ENCODE measurements at regions not wholly inside any gene's neighbourhood (a gene's known extent, or its start where the extent isn't known, plus 50 kb on each side); places are given as distances from the start of the nearest gene placed in this dataset.
"Not testable (repeated sequence)": the region's sequence is repeated elsewhere in the genome, so short reads cannot be mapped to it uniquely, and the experiment has no call there.

DNA sequence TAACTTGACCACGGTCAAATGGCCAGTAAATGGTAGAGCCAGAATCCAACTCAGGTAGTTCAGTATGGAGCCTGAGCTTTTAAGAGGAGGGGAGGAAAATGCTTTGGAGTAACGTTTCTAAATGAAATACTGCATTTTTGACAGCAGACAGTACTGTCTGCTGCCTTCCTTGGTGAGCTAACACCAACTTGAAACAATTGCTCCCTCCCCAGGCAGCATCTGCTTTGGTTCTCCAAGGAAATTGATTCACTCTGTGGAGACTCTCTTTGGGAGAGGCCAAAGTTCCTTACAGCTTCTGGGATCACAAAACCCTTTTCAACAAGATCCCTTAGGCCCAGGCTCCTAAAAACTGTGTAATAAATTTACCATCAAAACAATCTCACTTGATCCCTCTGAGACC is 75.2 kb upstream of the SSBP2 start:
- Histone ChIP-seq H3K9me3 (ENCODE audit: control extremely low read depth in 1 of 5, control insufficient read depth in 4 of 5, insufficient read depth in 2 of 5, low read depth in 1 of 5, low read length in 4 of 5) (no peaks in the 10 kb centered on the region), H3K27me3 (replicated peaks in 2 of 5; ENCODE audit: control insufficient read depth in 4 of 5, insufficient read depth in 5 of 5, low read length in 4 of 5) (no peaks in the 10 kb centered on the region), H3K4me1 (ENCODE audit: control extremely low read depth in 1 of 4, control insufficient read depth in 4 of 4, insufficient read depth in 4 of 4, low read length in 3 of 4) (peaks cover 6 to 49% (median 23%) of the 10 kb centered on the region in 4 experiments), H3K27ac (ENCODE audit: insufficient read depth in 1 of 2, low read depth in 1 of 2, low read length in 2 of 2, poor library complexity in 1 of 2, severe bottlenecking in 2 of 2) (no peak overlapping the region), H3K4me3 (ENCODE audit: control insufficient read depth in 1 of 7, extremely low read depth in 1 of 7, insufficient read depth in 4 of 7, low read depth in 2 of 7, low read length in 6 of 7) (no peak overlapping the region), H3K36me3 (ENCODE audit: control insufficient read depth in 4 of 4, insufficient read depth in 4 of 4, low read length in 3 of 4) (no peaks in the 10 kb centered on the region)
- DNase-seq, result no peak
- POLR2A ChIA-PET, result no interaction called here
- 86% methylated on average over 1 of the region's 2 CpGs for WGBS (ENCODE audit: insufficient coverage)
- CTCF ChIA-PET, result interaction anchor here (0.9 to 1.7 kb wide), 3 partner anchors 12 to 50 kb away, joined by 3 to 5 read pairs (median 5); no protein-coding TSS in a partner anchor

DNA sequence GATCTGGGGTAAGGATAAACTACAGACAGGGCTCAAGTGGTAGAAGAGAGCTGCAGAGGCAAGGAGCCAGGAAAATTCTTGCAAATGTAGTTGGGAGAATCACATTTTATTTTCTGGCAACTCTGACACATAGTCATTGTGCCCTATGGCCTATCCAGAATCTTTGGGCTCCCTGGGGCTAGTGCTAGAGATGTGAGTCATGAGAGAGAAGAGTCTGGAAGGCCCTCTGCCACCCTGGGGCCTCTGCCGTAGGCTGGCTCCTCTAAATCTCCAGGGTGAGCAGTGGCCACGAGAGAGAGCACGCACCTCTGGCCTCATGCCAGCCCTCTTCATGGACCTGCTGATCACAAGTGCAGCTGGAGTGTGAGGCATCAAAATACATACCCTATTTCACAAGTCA is 74.3 kb upstream of the SSBP2 start:
- H3K36me3 ChIP-seq (ENCODE audit: control insufficient read depth in 4 of 4, insufficient read depth in 4 of 4, low read length in 3 of 4), result no peaks in the 10 kb centered on the region
- no peaks in the 10 kb centered on the region for H3K27me3 ChIP-seq (replicated peaks in 2 of 5; ENCODE audit: control insufficient read depth in 4 of 5, insufficient read depth in 5 of 5, low read length in 4 of 5)
- no peak overlapping the region for H3K4me3 ChIP-seq (ENCODE audit: control insufficient read depth in 1 of 7, extremely low read depth in 1 of 7, insufficient read depth in 4 of 7, low read depth in 2 of 7, low read length in 6 of 7)
- DNase-seq, result peak in 2 of 3 donors; percentile 70 to 76
- POLR2A ChIA-PET, result no interaction called here
- no peak overlapping the region for H3K27ac ChIP-seq (ENCODE audit: insufficient read depth in 1 of 2, low read depth in 1 of 2, low read length in 2 of 2, poor library complexity in 1 of 2, severe bottlenecking in 2 of 2)
- 33% methylated on average over 3 of the region's 3 CpGs for WGBS (ENCODE audit: insufficient coverage)
- H3K4me1 ChIP-seq (ENCODE audit: control extremely low read depth in 1 of 4, control insufficient read depth in 4 of 4, insufficient read depth in 4 of 4, low read length in 3 of 4), result peaks cover 14 to 51% (median 26%) of the 10 kb centered on the region in 4 experiments
- no peaks in the 10 kb centered on the region for H3K9me3 ChIP-seq (ENCODE audit: control extremely low read depth in 1 of 5, control insufficient read depth in 4 of 5, insufficient read depth in 2 of 5, low read depth in 1 of 5, low read length in 4 of 5)
- CTCF ChIA-PET, result interaction anchor here (0.7 kb wide), 1 partner anchor 481 kb away, joined by 3 read pairs; no protein-coding TSS in a partner anchor

DNA sequence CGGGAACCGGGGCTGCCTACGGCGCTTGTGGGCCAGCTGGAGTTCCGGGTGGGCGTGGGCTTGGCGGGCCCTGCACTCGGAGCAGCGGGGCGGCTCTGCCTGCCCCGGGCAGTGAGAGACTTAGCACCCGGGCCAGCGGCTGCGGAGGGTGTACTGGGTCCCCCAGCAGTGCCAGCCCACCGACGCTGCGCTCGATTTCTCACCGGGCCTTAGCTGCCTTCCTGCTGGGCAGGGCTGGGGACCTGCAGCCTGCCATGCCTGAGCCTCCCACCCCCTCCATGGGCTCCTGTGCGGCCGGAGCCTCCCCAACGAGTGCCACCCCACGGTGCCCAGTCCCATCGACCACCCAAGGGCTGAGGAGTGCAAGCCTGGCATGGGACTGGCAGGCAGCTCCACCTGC is 72.8 kb upstream of the SSBP2 start:
- POLR2A ChIA-PET; DNase-seq; H3K9me3 ChIP-seq (ENCODE audit: control extremely low read depth in 1 of 5, control insufficient read depth in 4 of 5, insufficient read depth in 2 of 5, low read depth in 1 of 5, low read length in 4 of 5); H3K4me3 ChIP-seq (ENCODE audit: control insufficient read depth in 1 of 7, extremely low read depth in 1 of 7, insufficient read depth in 4 of 7, low read depth in 2 of 7, low read length in 6 of 7); H3K36me3 ChIP-seq (ENCODE audit: control insufficient read depth in 4 of 4, insufficient read depth in 4 of 4, low read length in 3 of 4); H3K27me3 ChIP-seq (replicated peaks in 2 of 5; ENCODE audit: control insufficient read depth in 4 of 5, insufficient read depth in 5 of 5, low read length in 4 of 5); H3K27ac ChIP-seq (ENCODE audit: insufficient read depth in 1 of 2, low read depth in 1 of 2, low read length in 2 of 2, poor library complexity in 1 of 2, severe bottlenecking in 2 of 2): not testable (repeated sequence)
- CTCF ChIA-PET, result interaction anchor here (1.0 to 1.2 kb wide), 3 partner anchors 9 to 21 kb away, joined by 3 to 4 read pairs (median 3); no protein-coding TSS in a partner anchor
- 95% methylated on average over 21 of the region's 24 CpGs for WGBS (ENCODE audit: insufficient coverage)
- peaks cover 13 to 53% (median 33%) of the 10 kb centered on the region in 4 experiments for H3K4me1 ChIP-seq (ENCODE audit: control extremely low read depth in 1 of 4, control insufficient read depth in 4 of 4, insufficient read depth in 4 of 4, low read length in 3 of 4)

- WGBS (ENCODE audit: insufficient coverage), result no CpG with 5 or more reads among the region's 2 CpGs
- Histone ChIP-seq H3K4me3 (ENCODE audit: control insufficient read depth in 1 of 7, extremely low read depth in 1 of 7, insufficient read depth in 4 of 7, low read depth in 2 of 7, low read length in 6 of 7) (no peak overlapping the region), H3K9me3 (ENCODE audit: control extremely low read depth in 1 of 5, control insufficient read depth in 4 of 5, insufficient read depth in 2 of 5, low read depth in 1 of 5, low read length in 4 of 5) (no peaks in the 10 kb centered on the region), H3K27ac (ENCODE audit: insufficient read depth in 1 of 2, low read depth in 1 of 2, low read length in 2 of 2, poor library complexity in 1 of 2, severe bottlenecking in 2 of 2) (no peak overlapping the region), H3K36me3 (ENCODE audit: control insufficient read depth in 4 of 4, insufficient read depth in 4 of 4, low read length in 3 of 4) (no peaks in the 10 kb centered on the region), H3K27me3 (replicated peaks in 2 of 5; ENCODE audit: control insufficient read depth in 4 of 5, insufficient read depth in 5 of 5, low read length in 4 of 5) (no peaks in the 10 kb centered on the region), H3K4me1 (ENCODE audit: control extremely low read depth in 1 of 4, control insufficient read depth in 4 of 4, insufficient read depth in 4 of 4, low read length in 3 of 4) (peaks cover 24 to 57% (median 45%) of the 10 kb centered on the region in 4 experiments)
- ChIA-PET CTCF (interaction anchor here (0.9 to 1.6 kb wide), 2 partner anchors 12 to 19 kb away, joined by 3 to 7 read pairs; no protein-coding TSS in a partner anchor), POLR2A (no interaction called here)
- DNase-seq, result peak in 2 of 3 donors; percentile 50 to 64
Measured at GRCh38 chr5:81820863-81821262, 70.0 kb upstream of the SSBP2 start.

GRCh38 chr5:81820318-81820636 is 69.4 kb upstream of the SSBP2 start:
- no peaks in the 10 kb centered on the region for H3K27me3 ChIP-seq (replicated peaks in 2 of 5; ENCODE audit: control insufficient read depth in 4 of 5, insufficient read depth in 5 of 5, low read length in 4 of 5)
- ChIA-PET POLR2A (no interaction called here), CTCF (interaction anchor here (1.0 kb wide), 1 partner anchor 20 kb away, joined by 3 read pairs; no protein-coding TSS in a partner anchor)
- DNase-seq, result no peak
- H3K36me3 ChIP-seq (ENCODE audit: control insufficient read depth in 4 of 4, insufficient read depth in 4 of 4, low read length in 3 of 4), result no peaks in the 10 kb centered on the region
- H3K9me3 ChIP-seq (ENCODE audit: control extremely low read depth in 1 of 5, control insufficient read depth in 4 of 5, insufficient read depth in 2 of 5, low read depth in 1 of 5, low read length in 4 of 5), result no peaks in the 10 kb centered on the region
- H3K4me1 ChIP-seq (ENCODE audit: control extremely low read depth in 1 of 4, control insufficient read depth in 4 of 4, insufficient read depth in 4 of 4, low read length in 3 of 4), result peaks cover 24 to 51% (median 44%) of the 10 kb centered on the region in 4 experiments
- no peak overlapping the region for H3K4me3 ChIP-seq (ENCODE audit: control insufficient read depth in 1 of 7, extremely low read depth in 1 of 7, insufficient read depth in 4 of 7, low read depth in 2 of 7, low read length in 6 of 7)
- peak overlapping the region in 1 of 2 experiments; percentile 69 for H3K27ac ChIP-seq (ENCODE audit: insufficient read depth in 1 of 2, low read depth in 1 of 2, low read length in 2 of 2, poor library complexity in 1 of 2, severe bottlenecking in 2 of 2)

GRCh38 chr5:81819556-81820317 is 68.8 kb upstream of the SSBP2 start:
- H3K4me3 ChIP-seq (ENCODE audit: control insufficient read depth in 1 of 7, extremely low read depth in 1 of 7, insufficient read depth in 4 of 7, low read depth in 2 of 7, low read length in 6 of 7), result peak overlapping the region in 1 of 7 experiments; percentile 22
- peak overlapping the region in 1 of 2 experiments; percentile 69 for H3K27ac ChIP-seq (ENCODE audit: insufficient read depth in 1 of 2, low read depth in 1 of 2, low read length in 2 of 2, poor library complexity in 1 of 2, severe bottlenecking in 2 of 2)
- ChIA-PET POLR2A (no interaction called here), CTCF (interaction anchor here (1.0 kb wide), 1 partner anchor 20 kb away, joined by 3 read pairs; no protein-coding TSS in a partner anchor)
- no peaks in the 10 kb centered on the region for H3K27me3 ChIP-seq (replicated peaks in 2 of 5; ENCODE audit: control insufficient read depth in 4 of 5, insufficient read depth in 5 of 5, low read length in 4 of 5)
- DNase-seq, result peak in 2 of 3 donors; percentile 65 to 80
- H3K36me3 ChIP-seq (ENCODE audit: control insufficient read depth in 4 of 4, insufficient read depth in 4 of 4, low read length in 3 of 4), result no peaks in the 10 kb centered on the region
- 72% methylated on average over 3 of the region's 6 CpGs for WGBS (ENCODE audit: insufficient coverage)
- peaks cover 24 to 48% (median 43%) of the 10 kb centered on the region in 4 experiments for H3K4me1 ChIP-seq (ENCODE audit: control extremely low read depth in 1 of 4, control insufficient read depth in 4 of 4, insufficient read depth in 4 of 4, low read length in 3 of 4)
- H3K9me3 ChIP-seq (ENCODE audit: control extremely low read depth in 1 of 5, control insufficient read depth in 4 of 5, insufficient read depth in 2 of 5, low read depth in 1 of 5, low read length in 4 of 5), result no peaks in the 10 kb centered on the region

GRCh38 chr5:81817980-81818379 is 67.1 kb upstream of the SSBP2 start:
- CTCF ChIA-PET, result interaction anchor here (0.8 to 1.6 kb wide), 3 partner anchors 16 to 100 kb away, joined by 3 read pairs; no protein-coding TSS in a partner anchor
- POLR2A ChIA-PET, result no interaction called here
- H3K27ac ChIP-seq (ENCODE audit: insufficient read depth in 1 of 2, low read depth in 1 of 2, low read length in 2 of 2, poor library complexity in 1 of 2, severe bottlenecking in 2 of 2), result peak overlapping the region in 1 of 2 experiments; percentile 60

More at GRCh38 chr5:81817980-81818379, 67.1 kb upstream of the SSBP2 start:
- Histone ChIP-seq H3K9me3 (ENCODE audit: control extremely low read depth in 1 of 5, control insufficient read depth in 4 of 5, insufficient read depth in 2 of 5, low read depth in 1 of 5, low read length in 4 of 5) (no peaks in the 10 kb centered on the region), H3K4me1 (ENCODE audit: control extremely low read depth in 1 of 4, control insufficient read depth in 4 of 4, insufficient read depth in 4 of 4, low read length in 3 of 4) (peaks cover 24 to 48% (median 43%) of the 10 kb centered on the region in 4 experiments), H3K27me3 (replicated peaks in 2 of 5; ENCODE audit: control insufficient read depth in 4 of 5, insufficient read depth in 5 of 5, low read length in 4 of 5) (no peaks in the 10 kb centered on the region), H3K4me3 (ENCODE audit: control insufficient read depth in 1 of 7, extremely low read depth in 1 of 7, insufficient read depth in 4 of 7, low read depth in 2 of 7, low read length in 6 of 7) (peak overlapping the region in 2 of 7 experiments; percentile 11 to 33), H3K36me3 (ENCODE audit: control insufficient read depth in 4 of 4, insufficient read depth in 4 of 4, low read length in 3 of 4) (no peaks in the 10 kb centered on the region)
- DNase-seq, result peak; percentile 73 to 90 (median 87)
- 9% methylated on average over 4 of the region's 5 CpGs for WGBS (ENCODE audit: insufficient coverage)

All from common myeloid progenitor, CD34-positive (primary cell).